Stimulated activated CD4-positive, alpha-beta T cell treated with anti-CD3 and anti-CD28 coated beads, Interleukin-4, amount 100 ng/mL, for 48 hours (primary cell): ENCODE measurements at regions not wholly inside any gene's neighbourhood (a gene's known extent, or its start where the extent isn't known, plus 50 kb on each side); places are given as distances from the start of the nearest gene placed in this dataset.
"Not testable (repeated sequence)": the region's sequence is repeated elsewhere in the genome, so short reads cannot be mapped to it uniquely, and the experiment has no call there.

Experiments used
- DNase-seq, 2 donors: peaks; one replicate each; pipeline ENCODE4 v3.0.0-alpha.2; 2020; ENCODE audit warnings: low read depth in 2 of 2

DNA sequence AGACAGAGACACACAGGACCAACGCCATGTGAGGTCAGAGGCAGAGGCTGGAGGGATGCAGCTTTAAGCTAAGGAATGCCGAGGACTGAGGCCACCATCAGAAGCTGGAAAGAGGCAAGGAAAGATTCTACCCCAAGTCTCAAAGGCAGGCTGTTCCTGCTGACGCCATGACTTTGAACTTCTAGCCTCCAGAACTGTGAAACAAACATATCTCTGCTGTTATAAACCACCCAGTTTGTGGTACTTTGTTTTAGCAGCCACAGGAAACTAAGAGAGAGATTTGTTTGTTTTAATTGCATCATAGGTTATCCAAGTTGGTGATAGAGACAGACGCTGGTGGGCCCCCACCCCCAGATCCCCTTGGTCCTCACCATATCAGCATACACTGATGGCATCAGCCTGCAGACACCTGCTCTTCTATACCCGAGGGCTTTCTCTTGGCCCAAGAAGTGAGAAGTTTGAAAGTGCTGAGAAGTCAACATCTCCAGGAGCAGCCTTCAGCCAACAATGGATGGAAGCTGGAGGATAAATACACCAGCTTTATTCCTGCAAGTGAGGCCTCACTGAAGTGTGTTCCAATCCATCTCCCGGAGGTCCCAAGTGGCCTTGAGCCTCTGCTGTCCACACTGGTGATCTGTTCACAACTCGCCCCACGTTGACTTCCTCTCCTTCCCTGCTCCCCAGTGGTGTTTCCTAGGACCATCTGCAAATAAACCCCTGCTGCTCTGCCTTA is 154.7 kb downstream of the BTBD3 start:
- DNase-seq = no peak

DNA sequence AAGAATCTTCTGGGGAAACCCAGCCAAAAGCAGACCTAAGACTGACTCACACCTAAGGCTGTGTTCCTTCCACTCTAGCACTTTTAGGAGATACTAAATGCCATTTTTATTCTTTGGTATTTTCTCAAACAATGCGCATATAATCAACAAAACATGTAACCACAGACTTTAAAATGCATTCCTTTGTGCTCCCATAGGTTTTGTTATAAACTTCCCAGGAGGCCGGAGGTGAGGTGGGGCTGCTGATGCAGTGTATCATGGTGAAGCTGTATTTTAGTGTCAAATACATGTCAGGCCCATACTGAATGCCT is 155.2 kb downstream of the BTBD3 start:
- DNase-seq = no peak

DNA sequence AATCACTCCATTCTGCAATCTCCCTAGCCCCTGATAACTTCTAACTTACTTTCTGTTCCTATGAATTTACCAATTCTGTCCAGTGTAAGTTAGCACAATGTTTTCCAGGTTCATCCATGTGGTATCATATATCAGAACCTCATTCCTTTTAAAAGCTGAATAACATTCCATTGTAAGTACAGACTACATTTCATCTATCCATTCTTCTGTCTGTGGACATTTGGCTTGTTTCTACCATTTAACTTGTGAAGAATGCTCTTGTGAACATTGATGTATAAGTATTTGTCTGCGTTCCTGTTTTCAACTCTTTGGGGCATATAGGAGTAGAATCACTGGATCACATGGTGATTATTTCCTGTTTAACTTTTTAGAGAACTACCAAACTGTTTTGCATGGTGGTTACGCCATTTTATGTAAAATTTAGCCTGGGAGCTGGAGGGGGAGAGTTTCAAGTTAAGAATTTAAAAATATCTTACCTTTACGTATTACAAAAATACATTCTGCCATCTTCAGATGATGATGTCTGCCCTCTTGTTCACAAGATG is 156.5 kb downstream of the BTBD3 start:
- no peak for DNase-seq

GRCh38 chr20:12076200-12076599 is 158.5 kb downstream of the BTBD3 start:
- no peak for DNase-seq

DNA sequence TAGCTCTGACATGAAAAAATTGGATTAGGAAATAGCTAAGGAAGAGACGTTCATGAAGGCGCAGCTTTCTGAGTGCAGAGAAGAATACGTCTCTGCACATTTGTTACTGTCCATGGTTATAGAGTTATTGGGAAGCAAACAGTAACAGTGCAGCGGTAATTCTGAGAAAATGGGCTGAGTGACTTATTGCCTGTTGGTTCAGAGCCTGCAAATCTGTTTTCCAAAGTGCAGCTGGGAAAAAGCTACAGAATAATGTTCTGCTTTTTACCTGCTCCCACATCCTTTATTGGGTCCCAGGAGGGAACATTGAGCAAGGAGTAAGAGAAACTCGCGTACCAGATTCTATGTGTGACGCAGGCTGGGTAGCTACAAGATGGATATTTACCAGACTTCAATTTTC is 160.2 kb downstream of the BTBD3 start:
- no peak for DNase-seq

DNA sequence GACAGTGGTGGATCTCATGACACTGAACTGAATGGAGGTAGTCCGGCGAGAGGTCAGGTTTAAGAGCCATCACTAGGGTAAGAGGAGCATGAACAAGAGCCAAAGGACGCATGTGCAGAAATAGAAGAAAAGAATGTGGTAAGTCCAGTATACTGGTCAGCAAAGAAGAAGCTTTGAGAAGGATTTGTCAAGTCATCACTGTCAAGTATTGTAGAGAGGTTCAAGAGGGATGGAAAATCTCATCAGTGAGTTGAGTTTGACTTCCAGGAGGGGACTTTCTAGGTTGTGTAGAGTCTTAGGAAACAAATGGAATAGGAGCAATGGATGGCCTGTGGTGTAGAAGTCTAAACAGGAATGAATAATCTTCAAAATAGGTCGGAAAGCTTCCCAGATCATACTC is 161.8 kb downstream of the BTBD3 start:
- DNase-seq = no peak

DNA sequence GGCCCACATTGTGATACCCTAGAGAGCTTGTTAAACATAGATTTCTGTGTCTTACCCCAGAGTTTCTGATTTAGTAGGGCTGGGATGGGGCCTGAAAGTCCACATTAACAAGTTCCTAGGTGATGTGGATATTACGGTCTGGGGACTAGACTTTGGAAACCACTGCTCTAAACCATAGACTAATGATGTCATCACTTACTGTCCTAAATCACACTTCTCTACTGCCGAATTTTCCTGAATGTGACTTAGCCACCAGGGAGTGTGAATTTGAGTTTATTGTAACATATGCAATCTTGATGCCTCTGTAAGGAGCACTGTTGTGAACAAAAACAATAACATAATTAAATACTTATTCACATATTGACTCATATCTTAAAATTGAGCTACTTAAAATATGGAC is 165.6 kb downstream of the BTBD3 start:
- no peak for DNase-seq

- DNase-seq = no peak
These were observed 166.8 kb downstream of the BTBD3 start for GRCh38 chr20:12084482-12084881.

- DNase-seq = no peak
These were observed 168.7 kb downstream of the BTBD3 start for GRCh38 chr20:12086359-12086758.

DNA sequence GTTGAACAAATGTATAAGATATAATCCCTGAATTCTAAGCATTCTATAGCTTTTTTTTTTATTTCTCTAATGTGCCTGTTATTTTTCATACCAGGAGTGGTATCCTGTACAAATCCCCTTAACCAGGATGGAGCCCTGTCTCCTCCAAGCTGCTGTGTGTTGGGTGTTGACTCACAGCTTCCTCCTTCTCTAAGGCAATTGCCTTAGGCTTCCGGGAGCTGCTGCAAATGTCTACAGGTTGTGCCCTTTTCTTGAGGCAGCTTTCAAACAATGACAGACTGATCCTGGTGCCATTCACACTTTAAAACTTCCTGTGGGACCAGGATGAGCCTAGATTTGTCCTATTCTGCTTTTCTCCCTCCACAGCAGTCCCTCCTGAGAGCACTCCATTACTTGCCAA is 173.2 kb downstream of the BTBD3 start:
- DNase-seq = no peak

DNA sequence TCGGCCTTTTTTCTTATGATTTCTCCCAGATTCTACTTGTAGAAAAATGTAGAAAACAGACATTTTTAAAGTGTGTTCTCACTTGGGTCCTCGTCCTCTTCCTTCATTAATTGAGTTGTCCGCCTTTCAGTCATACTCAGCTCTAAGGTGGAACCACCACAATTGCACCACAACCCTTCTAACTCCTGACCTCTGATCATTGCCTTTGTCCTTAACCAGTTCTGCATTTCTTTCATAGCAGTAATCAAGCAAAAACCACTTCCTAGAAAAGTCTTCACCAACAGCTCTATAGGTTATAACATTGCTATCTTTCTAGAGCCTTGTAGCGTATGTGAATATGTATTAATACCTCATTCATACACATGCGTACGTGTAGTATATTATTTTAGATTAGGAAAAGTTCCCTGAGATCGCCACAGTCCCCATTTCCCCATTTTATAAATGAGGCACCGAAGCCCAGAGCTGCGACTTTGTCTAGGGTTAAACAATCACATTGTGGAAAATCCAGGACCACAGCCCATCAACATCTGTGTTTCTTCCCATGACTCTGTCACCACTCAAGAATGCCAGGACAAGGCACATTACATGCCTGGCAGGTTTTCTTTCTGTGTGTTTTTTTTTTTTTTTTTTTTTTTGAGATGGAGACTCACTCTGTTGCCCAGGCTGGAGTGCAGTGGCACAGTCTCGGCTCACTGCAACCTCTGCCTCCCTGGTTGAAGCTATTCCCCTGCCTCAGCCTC is 175.5 kb downstream of the BTBD3 start:
- DNase-seq = no peak

- not testable (repeated sequence) for DNase-seq
These were observed 176.1 kb downstream of the BTBD3 start for GRCh38 chr20:12093797-12094190.

DNA sequence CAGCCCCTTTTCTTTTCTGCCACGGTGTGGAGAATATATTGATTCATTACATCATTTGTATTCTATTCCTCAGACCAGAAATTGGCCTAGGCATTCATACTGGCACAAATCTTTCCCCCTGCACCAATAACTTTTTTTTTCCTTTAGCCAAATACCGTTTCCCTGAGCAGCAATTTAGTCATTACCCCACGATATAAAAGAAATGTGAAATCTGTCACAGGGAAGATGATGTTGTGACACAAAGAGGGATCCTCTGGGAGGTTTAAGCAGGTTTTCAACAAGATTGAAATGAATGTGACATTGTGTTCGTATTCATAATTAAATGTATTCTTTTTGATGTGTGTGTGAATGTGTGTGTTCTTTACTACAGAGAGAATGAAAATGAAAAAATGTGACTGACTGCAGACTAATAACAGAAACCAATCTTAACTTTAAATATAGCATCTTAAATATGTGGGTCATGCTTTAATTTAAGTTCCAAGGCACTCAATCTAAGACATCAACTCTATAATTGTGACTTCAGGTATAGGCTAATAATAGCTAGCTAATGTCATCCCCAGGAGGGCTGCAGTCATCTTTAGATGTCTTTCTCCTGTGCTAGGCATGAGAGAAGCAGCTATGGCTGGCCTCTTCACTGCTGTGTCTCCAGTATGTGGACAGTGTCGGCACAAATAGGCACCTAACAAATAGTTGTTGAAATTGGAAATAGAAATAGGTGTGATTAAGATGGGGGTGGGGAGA is 177.7 kb downstream of the BTBD3 start:
- no peak for DNase-seq

DNA sequence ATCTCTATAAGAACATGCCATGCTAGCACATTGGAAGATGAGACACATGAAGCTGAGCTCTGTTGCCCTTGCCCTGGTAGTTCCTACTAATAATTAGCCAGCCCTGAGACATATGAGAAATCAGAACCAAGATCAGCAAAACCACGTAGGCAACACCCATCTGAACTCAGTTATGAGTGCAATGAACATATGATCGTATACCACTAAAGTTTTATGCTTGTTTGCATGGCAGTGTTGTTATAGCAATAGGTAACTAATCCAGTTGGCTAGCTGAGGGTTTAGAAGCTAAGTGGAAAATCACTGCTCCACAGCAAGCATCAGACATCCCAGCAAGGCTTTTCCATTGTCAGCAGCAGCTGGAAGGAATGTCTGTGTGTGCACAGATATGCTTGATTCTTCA is 180.7 kb downstream of the BTBD3 start:
- DNase-seq = no peak

DNA sequence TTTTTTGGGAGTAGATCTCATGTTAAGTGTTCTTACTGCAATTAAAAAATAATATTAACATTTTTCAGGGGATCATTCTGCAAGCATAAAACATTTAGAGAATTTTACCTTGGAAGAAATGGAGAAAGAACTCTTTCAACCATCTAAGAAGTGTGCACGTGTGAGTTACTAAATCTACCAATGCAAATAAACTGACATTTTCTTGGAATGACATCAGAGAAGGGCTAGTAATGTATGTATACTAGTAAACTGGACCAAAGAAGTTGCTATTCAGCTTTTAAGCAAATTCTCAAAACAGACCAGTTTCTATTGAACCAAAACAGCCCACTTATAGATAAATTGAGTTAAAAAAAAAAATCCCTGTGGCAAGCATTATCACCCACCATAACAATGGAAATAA is 191.2 kb downstream of the BTBD3 start:
- DNase-seq = no peak

DNA sequence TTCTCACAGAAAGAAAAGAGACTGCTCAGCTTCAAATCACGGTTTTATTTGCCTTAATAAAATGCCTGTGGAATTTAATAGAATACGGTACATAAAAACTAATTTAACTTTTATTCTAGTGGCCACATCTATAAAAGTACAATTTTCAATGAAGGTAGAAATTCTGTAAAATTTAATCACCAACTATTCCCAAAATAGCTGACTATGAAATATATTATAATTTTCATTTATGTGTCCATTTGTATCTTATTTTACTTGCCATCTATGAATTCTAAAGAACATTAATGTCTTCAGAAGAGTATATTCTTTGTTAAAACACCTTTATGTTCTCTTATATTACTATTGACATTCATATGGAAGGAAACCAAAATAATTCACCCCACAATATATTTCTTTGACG is 192.6 kb downstream of the BTBD3 start:
- DNase-seq = no peak

- no peak for DNase-seq
These were observed 193.0 kb downstream of the BTBD3 start for GRCh38 chr20:12110711-12111110.

DNA sequence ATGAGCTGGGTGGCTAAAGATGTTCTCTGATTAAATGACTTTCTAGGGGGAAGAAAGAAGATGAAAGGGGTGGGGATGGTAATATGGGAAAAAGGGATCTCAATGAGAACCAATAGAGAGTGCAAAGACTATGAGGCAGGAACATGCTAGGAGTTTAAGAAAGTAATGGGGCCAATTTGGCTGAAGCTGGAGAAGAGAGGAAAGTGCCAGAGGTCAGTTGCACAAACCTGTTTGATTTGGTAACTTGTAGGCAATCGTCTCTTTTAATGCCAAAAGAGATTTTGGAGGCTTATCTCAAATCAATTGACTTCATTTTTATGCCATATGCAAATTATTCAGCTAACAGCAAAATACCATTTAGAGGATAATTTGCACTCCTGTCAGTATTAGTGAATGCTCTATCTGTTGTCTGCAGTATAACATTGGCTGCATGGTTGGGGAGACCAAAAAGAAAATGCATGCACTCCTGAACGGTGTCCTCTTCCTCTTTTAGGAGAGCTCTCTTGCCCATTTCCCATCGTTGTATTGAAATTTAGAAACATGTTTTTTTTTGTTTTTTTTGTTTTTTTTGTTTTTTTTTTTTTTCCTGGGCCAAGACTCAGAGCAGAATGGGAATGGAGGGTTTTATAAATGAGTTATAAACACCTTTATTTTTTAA is 193.9 kb downstream of the BTBD3 start:
- no peak for DNase-seq

- no peak for DNase-seq
These were observed 194.4 kb downstream of the BTBD3 start for GRCh38 chr20:12112089-12112474.

DNA sequence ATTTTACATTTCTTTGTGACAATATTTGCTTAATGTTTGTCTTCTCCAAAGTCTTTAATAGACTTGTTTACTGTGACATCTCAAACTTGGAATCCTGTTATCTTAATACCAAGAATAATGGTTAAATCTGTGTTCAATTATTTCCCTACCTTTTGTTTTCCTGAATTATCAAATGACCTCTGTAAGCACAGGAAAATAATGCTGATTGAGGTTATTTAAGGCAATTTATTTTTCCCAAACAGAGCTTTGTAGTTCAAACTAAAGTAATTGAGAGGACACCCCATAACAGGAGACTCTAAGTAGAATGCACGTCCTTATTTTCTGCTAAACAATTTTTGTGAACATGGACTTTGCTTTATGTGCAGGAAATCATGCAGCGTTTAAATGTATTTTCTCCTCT is 195.0 kb downstream of the BTBD3 start:
- no peak for DNase-seq

DNA sequence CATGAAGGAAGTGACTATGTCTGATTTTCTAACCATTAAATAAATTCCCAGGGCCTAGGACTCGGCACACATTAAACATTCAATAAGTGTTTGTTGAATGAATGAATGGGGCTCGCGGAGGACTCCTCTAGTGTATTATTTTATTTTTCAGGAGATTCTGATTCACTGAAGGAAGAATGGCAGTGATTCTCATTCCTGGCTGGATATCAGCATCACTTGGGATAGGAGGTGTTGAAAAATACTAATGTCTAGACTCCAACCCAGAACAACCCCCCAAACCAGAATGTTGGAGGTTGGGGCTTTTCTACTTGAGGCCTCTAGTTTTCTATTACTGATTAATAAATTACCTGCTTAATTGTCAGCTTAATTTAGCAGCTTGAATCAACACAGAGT is 195.4 kb downstream of the BTBD3 start:
- no peak for DNase-seq
